GM12878 (cell line): ENCODE measurements at regions not wholly inside any gene's neighbourhood (a gene's known extent, or its start where the extent isn't known, plus 50 kb on each side); places are given as distances from the start of the nearest gene placed in this dataset.

ENCODE experiments used
- ATAC-seq: fragments of 200-7000 bp; cut with Tn5 transposase; 3 replicates; pipeline ENCODE4 v1.9.1; 2020; ENCODE audit warnings: mild to moderate bottlenecking, moderate library complexity
- BruUV-seq: library from RNA; stranded (reverse); fragments of 400-500 nt; replicated peaks from 2 replicates; lab custom pipeline; 2021; lab: Mats Ljungman, UMichigan
- CTCF ChIA-PET: fragments of 300-600 bp; sonication (Branson Sonifier 250); formaldehyde crosslinking; extraction: SDS; loops from one replicate; lab custom pipeline; 2021; ENCODE audit warnings: inconsistent platforms; lab: Yijun Ruan, JAX
- POLR2A ChIA-PET: fragments of 350-600 bp; formaldehyde crosslinking; extraction: SDS; loops from one replicate; lab custom pipeline; 2021; ENCODE audit warnings: inconsistent platforms; lab: Charles Lee
- RAD21 ChIA-PET: fragments of 300-600 bp; sonication (Branson Sonifier 250); formaldehyde crosslinking; loops from one replicate; lab custom pipeline; 2023; ENCODE audit warnings: antibody characterized with exemption; ENCODE audit not compliant: unreplicated experiment; lab: Charles Lee
- SMC1A ChIA-PET: fragments of 300-600 bp; sonication (Branson Sonifier 250); formaldehyde crosslinking; loops from one replicate; lab custom pipeline; 2023; ENCODE audit not compliant: unreplicated experiment, uncharacterized antibody; lab: Charles Lee
- DNase-seq: peaks from one replicate; pipeline ENCODE4 v3.0.0-alpha.2; 2011; ENCODE audit warnings: low read depth, low spot score
- FAIRE-seq: peaks from 3 replicates; lab custom pipeline; 2011; peaks lifted over from hg19 to GRCh38; lab: Jason Lieb, UNC
- H2AFZ ChIP-seq: 2 replicates; pipeline ENCODE4 v1.6.0; 2011; ENCODE audit warnings: low read depth, low read length, control low read depth; ENCODE audit not compliant: control insufficient read depth
- H3K27ac ChIP-seq: 2 replicates; pipeline ENCODE4 v1.5.1; 2011; ENCODE audit warnings: control low read depth; ENCODE audit not compliant: control insufficient read depth, insufficient read depth
- H3K27me3 ChIP-seq, 2 experiments: replicated peaks in 1 of 2; 2 replicates each; pipeline versions ENCODE4 v1.6.0 to v1.6.1; 2011; ENCODE audit warnings: low read length in 1 of 2; ENCODE audit not compliant: control insufficient read depth in 2 of 2, insufficient read depth in 2 of 2
- H3K36me3 ChIP-seq, 2 experiments: 2 replicates each; pipeline ENCODE4 v1.5.1; 2011; ENCODE audit warnings: low read length in 1 of 2; ENCODE audit not compliant: control insufficient read depth in 2 of 2, insufficient read depth in 2 of 2
- H3K4me1 ChIP-seq: 2 replicates; pipeline ENCODE4 v1.6.1; 2011; ENCODE audit warnings: mild to moderate bottlenecking, low read length, moderate library complexity, mixed read lengths; ENCODE audit not compliant: control insufficient read depth, insufficient read depth
- H3K4me2 ChIP-seq: 2 replicates; pipeline ENCODE4 v1.6.0; 2011; ENCODE audit warnings: control low read depth; ENCODE audit not compliant: control insufficient read depth, insufficient read depth
- H3K4me3 ChIP-seq: fragments of 200-600 bp; sonication (generic); 2 replicates; pipeline ENCODE4 v1.5.1; 2016
- H3K79me2 ChIP-seq: 2 replicates; pipeline ENCODE4 v1.6.0; 2011; ENCODE audit warnings: low read length; ENCODE audit not compliant: control insufficient read depth, insufficient read depth
- H3K9ac ChIP-seq: 2 replicates; pipeline ENCODE4 v1.8.0; 2011; ENCODE audit warnings: low read length, control low read depth, mixed read lengths; ENCODE audit not compliant: control insufficient read depth, insufficient read depth
- H3K9me3 ChIP-seq: replicated peaks from 3 replicates; pipeline ENCODE4 v1.5.1; 2011; ENCODE audit warnings: mild to moderate bottlenecking, low read length; ENCODE audit not compliant: control insufficient read depth, insufficient read depth
- H4K20me1 ChIP-seq: 2 replicates; pipeline ENCODE4 v1.6.0; 2011; ENCODE audit not compliant: control insufficient read depth, insufficient read depth
- ELK1 ChIP-seq: IDR thresholded peaks from 2 replicates; pipeline ENCODE4 v1.6.1; 2012; ENCODE audit warnings: low read depth, low read length, improper control_type of control experiment
- KAT2A ChIP-seq: conservative IDR thresholded peaks from 2 replicates; pipeline ENCODE4 v1.6.1; 2011; ENCODE audit warnings: low read depth, low read length; ENCODE audit not compliant: control insufficient read depth
- MLLT1 ChIP-seq: fragments of 450-650 bp; IDR thresholded peaks from 2 replicates; pipeline ENCODE4 v1.6.1; 2016; ENCODE audit warnings: mild to moderate bottlenecking
- RUNX3 ChIP-seq: IDR thresholded peaks from 2 replicates; pipeline ENCODE4 v1.6.1; 2012; ENCODE audit warnings: low read length, inconsistent platforms
- SMC3 ChIP-seq: IDR thresholded peaks from 2 replicates; pipeline ENCODE4 v1.6.1; 2011; ENCODE audit warnings: low read length, improper control_type of control experiment, borderline replicate concordance
- SP1 ChIP-seq: IDR thresholded peaks from one replicate; pipeline ENCODE4 v1.6.1; 2011; ENCODE audit warnings: low read depth, low read length
- STAT3 ChIP-seq: IDR thresholded peaks from 2 replicates; pipeline ENCODE4 v1.6.1; 2011; ENCODE audit warnings: low read depth, low read length, improper control_type of control experiment
- TAF1 ChIP-seq: IDR thresholded peaks from 2 replicates; pipeline ENCODE4 v1.6.1; 2011; ENCODE audit warnings: mild to moderate bottlenecking, low read depth, low read length, borderline replicate concordance
- ZBTB33 ChIP-seq: fragments of 450-650 bp; IDR thresholded peaks from 2 replicates; pipeline ENCODE4 v1.6.1; 2017; ENCODE audit warnings: mild to moderate bottlenecking
- ZNF384 ChIP-seq: IDR thresholded peaks from 2 replicates; pipeline ENCODE4 v1.6.1; 2012; ENCODE audit warnings: low read depth, mild to moderate bottlenecking, low read length, improper control_type of control experiment, borderline replicate concordance
- WGBS: methylation state at CpG from one replicate; pipeline ENCODE4 v1.1.6; 2016; ENCODE audit warnings: low lambda C conversion rate; ENCODE audit not compliant: insufficient replicate concordance, insufficient coverage; ENCODE audit errors: missing lambda C conversion rate; 5-methylcytosine and 5-hydroxymethylcytosine counted together
- in situ Hi-C: fragments of 300-500 bp; cut with MboI; formaldehyde crosslinking; loops from 9 replicates; pipeline ENCODE4 v1.14.3; 2018; ENCODE audit warnings: mixed read lengths
- intact Hi-C: fragments of 100-400 bp; cut with micrococcal nuclease; formaldehyde crosslinking; loops from one replicate; pipeline ENCODE4 v1.14.2; 2022; ENCODE audit not compliant: unreplicated experiment

- TF ChIP-seq MLLT1: no peak
- TF ChIP-seq ZBTB33: no peak
Measured at GRCh38 chr9:71594541-71594940, 173.8 kb downstream of the CEMIP2 start (continued).

- intact Hi-C loops: no loop called here
Measured at GRCh38 chr9:71592400-71592799, 175.9 kb downstream of the CEMIP2 start.

More at GRCh38 chr9:71592400-71592799, 175.9 kb downstream of the CEMIP2 start:
- no peak for FAIRE-seq
- Histone ChIP-seq H4K20me1 (no peaks in the 10 kb centered on the region), H2AFZ (no peak overlapping the region), H3K4me2 (no peak overlapping the region), H3K4me1 (no peaks in the 10 kb centered on the region), H3K79me2 (no peaks in the 10 kb centered on the region), H3K9me3 (no peaks in the 10 kb centered on the region), H3K9ac (no peak overlapping the region), H3K27me3 (no peaks in the 10 kb centered on the region; a peak in 1 of 4 replicates), H3K27ac (no peak overlapping the region), H3K4me3 (no peak overlapping the region), H3K36me3 (no peaks in the 10 kb centered on the region)
- RAD21 ChIA-PET: no interaction called here
- SMC1A ChIA-PET: interaction anchor here (1.1 kb wide), 1 partner anchor 805 kb away, joined by 3 read pairs; no protein-coding TSS in a partner anchor
- no peak for DNase-seq
- ATAC-seq: no peak
- BruUV-seq: no TSS peak
- CTCF ChIA-PET: no interaction called here
- TF ChIP-seq KAT2A (no peak), ELK1 (no peak), STAT3 (no peak), ZNF384 (no peak), SMC3 (no peak), RUNX3 (no peak), SP1 (no peak), TAF1 (no peak)
- 35% methylated on average over 2 of the region's 2 CpGs for WGBS
- POLR2A ChIA-PET: no interaction called here
- in situ Hi-C loops: no loop called here
